Neural progenitor cell (in vitro differentiated cells): ENCODE measurements at regions not wholly inside any gene's neighbourhood (a gene's known extent, or its start where the extent isn't known, plus 50 kb on each side); places are given as distances from the start of the nearest gene placed in this dataset.

ENCODE experiments used
- DNase-seq: peaks from one replicate; pipeline ENCODE4 v3.0.0-alpha.2; 2016; ENCODE audit warnings: low spot score
- H2AFZ ChIP-seq: fragments of 200-600 bp; sonication (generic); replicated peaks from 2 replicates; pipeline ENCODE4 v1.6.1; 2016; ENCODE audit warnings: antibody characterized with exemption
- H3F3A ChIP-seq: fragments of 200-600 bp; sonication (generic); 2 replicates; pipeline ENCODE4 v1.6.1; 2016; ENCODE audit warnings: antibody characterized with exemption, low read depth
- H3K27ac ChIP-seq: fragments of 200-600 bp; sonication (generic); 2 replicates; pipeline ENCODE4 v1.5.1; 2016; ENCODE audit warnings: mild to moderate bottlenecking
- H3K27me3 ChIP-seq: fragments of 200-600 bp; sonication (generic); 2 replicates; pipeline ENCODE4 v1.6.1; 2016; ENCODE audit warnings: mild to moderate bottlenecking, moderate library complexity
- H3K36me3 ChIP-seq: fragments of 200-600 bp; sonication (generic); 2 replicates; pipeline ENCODE4 v1.5.1; 2016
- H3K4me1 ChIP-seq: fragments of 200-600 bp; sonication (generic); 2 replicates; pipeline ENCODE4 v1.6.1; 2016; ENCODE audit warnings: mixed run types
- H3K4me2 ChIP-seq: fragments of 200-600 bp; sonication (generic); 2 replicates; pipeline ENCODE4 v1.6.1; 2016
- H3K4me3 ChIP-seq: fragments of 200-600 bp; sonication (generic); 2 replicates; pipeline ENCODE4 v1.5.1; 2016
- H3K79me2 ChIP-seq: fragments of 200-600 bp; sonication (generic); 2 replicates; pipeline ENCODE4 v1.6.1; 2016; ENCODE audit warnings: low read depth
- H3K9ac ChIP-seq: fragments of 200-600 bp; sonication (generic); 2 replicates; pipeline ENCODE4 v1.6.1; 2016
- H3K9me3 ChIP-seq: fragments of 200-600 bp; sonication (generic); 2 replicates; pipeline ENCODE4 v1.5.1; 2016; ENCODE audit warnings: low read depth
- H4K20me1 ChIP-seq: fragments of 200-600 bp; sonication (generic); 2 replicates; pipeline ENCODE4 v1.6.1; 2016; ENCODE audit warnings: low read depth
- H3K27ac Mint-ChIP-seq: 3 replicates; pipeline ENCODE4 v1.8.0; 2021; ENCODE audit warnings: mixed read lengths
- H3K27me3 Mint-ChIP-seq: 2 replicates; pipeline ENCODE4 v1.8.0; 2022; ENCODE audit warnings: low read depth, mild to moderate bottlenecking, inconsistent platforms, moderate library complexity, mixed read lengths; ENCODE audit not compliant: insufficient read depth
- H3K36me3 Mint-ChIP-seq: 3 replicates; pipeline ENCODE4 v1.8.0; 2021; ENCODE audit warnings: mixed read lengths
- H3K4me1 Mint-ChIP-seq: 3 replicates; pipeline ENCODE4 v1.8.0; 2021; ENCODE audit warnings: mixed read lengths
- H3K4me3 Mint-ChIP-seq: 3 replicates; pipeline ENCODE4 v1.8.0; 2021; ENCODE audit warnings: mild to moderate bottlenecking, moderate library complexity, mixed read lengths
- H3K9me3 Mint-ChIP-seq: 3 replicates; pipeline ENCODE4 v1.8.0; 2020; ENCODE audit warnings: mixed read lengths
- CTCF ChIP-seq: fragments of 200-600 bp; sonication (generic); IDR thresholded peaks from 2 replicates; pipeline ENCODE4 v1.5.1; 2017; ENCODE audit warnings: antibody characterized with exemption, mild to moderate bottlenecking
- EZH2 ChIP-seq: fragments of 200-600 bp; sonication (generic); IDR thresholded peaks from 2 replicates; pipeline ENCODE4 v1.6.1; 2017; ENCODE audit warnings: antibody characterized with exemption, mild to moderate bottlenecking, moderate library complexity
- EZH2phosphoT487 ChIP-seq: fragments of 200-600 bp; sonication (generic); IDR thresholded peaks from 2 replicates; pipeline ENCODE4 v1.6.1; 2017; ENCODE audit warnings: antibody characterized with exemption

GRCh38 chr7:131254211-131254610, 73.5 kb upstream of the MKLN1 start:
- no peak overlapping the region for H3K4me3 ChIP-seq
- no peak for TF ChIP-seq CTCF
- no peak for TF ChIP-seq EZH2phosphoT487
- no peak for TF ChIP-seq EZH2
- no peak overlapping the region for H3K27ac Mint-ChIP-seq
- H3K36me3 ChIP-seq, result no peaks in the 10 kb centered on the region
- H3K79me2 ChIP-seq, result no peaks in the 10 kb centered on the region
- no peaks in the 10 kb centered on the region for H3F3A ChIP-seq
- DNase-seq, result no peak
- H2AFZ ChIP-seq, result no peak overlapping the region
- H3K9me3 ChIP-seq, result peaks cover 15% of the 10 kb centered on the region
- H4K20me1 ChIP-seq, result no peaks in the 10 kb centered on the region
- no peak overlapping the region for H3K4me2 ChIP-seq
- H3K4me3 Mint-ChIP-seq, result no peak overlapping the region
- H3K27ac ChIP-seq, result no peak overlapping the region
- peaks cover 1% of the 10 kb centered on the region for H3K4me1 ChIP-seq
- H3K4me1 Mint-ChIP-seq, result peaks cover 15% of the 10 kb centered on the region
- H3K36me3 Mint-ChIP-seq, result peaks cover 5% of the 10 kb centered on the region
- peaks cover 7% of the 10 kb centered on the region for H3K27me3 Mint-ChIP-seq
- H3K9ac ChIP-seq, result no peak overlapping the region
- H3K27me3 ChIP-seq, result no peaks in the 10 kb centered on the region
- H3K9me3 Mint-ChIP-seq, result peaks cover 28% of the 10 kb centered on the region

- TF ChIP-seq EZH2, result no peak
- TF ChIP-seq CTCF, result no peak
- H3K27me3 Mint-ChIP-seq, result peaks cover 5% of the 10 kb centered on the region
- no peak overlapping the region for H2AFZ ChIP-seq
- H3K36me3 Mint-ChIP-seq, result peaks cover 5% of the 10 kb centered on the region
- no peak overlapping the region for H3K4me2 ChIP-seq
- H4K20me1 ChIP-seq, result no peaks in the 10 kb centered on the region
- H3K9me3 Mint-ChIP-seq, result peaks cover 28% of the 10 kb centered on the region
- H3K4me3 ChIP-seq, result no peak overlapping the region
- no peak for DNase-seq
- H3K27ac Mint-ChIP-seq, result no peak overlapping the region
- peaks cover 5% of the 10 kb centered on the region for H3K4me1 Mint-ChIP-seq
- H3K27me3 ChIP-seq, result no peaks in the 10 kb centered on the region
- H3K4me1 ChIP-seq, result peaks cover 3% of the 10 kb centered on the region
- H3K79me2 ChIP-seq, result no peaks in the 10 kb centered on the region
- H3K9ac ChIP-seq, result no peak overlapping the region
- H3K4me3 Mint-ChIP-seq, result no peak overlapping the region
- no peak overlapping the region for H3K27ac ChIP-seq
- peaks cover 15% of the 10 kb centered on the region for H3K9me3 ChIP-seq
- H3F3A ChIP-seq, result no peaks in the 10 kb centered on the region
- no peaks in the 10 kb centered on the region for H3K36me3 ChIP-seq
These were observed 72.4 kb upstream of the MKLN1 start for GRCh38 chr7:131255242-131255641.

- Histone ChIP-seq H3K9ac (no peak overlapping the region), H4K20me1 (no peaks in the 10 kb centered on the region), H3K9me3 (no peaks in the 10 kb centered on the region), H3K27me3 (no peaks in the 10 kb centered on the region), H3K4me3 (no peak overlapping the region), H2AFZ (no peak overlapping the region), H3K27ac (no peak overlapping the region), H3K36me3 (no peaks in the 10 kb centered on the region), H3F3A (no peaks in the 10 kb centered on the region), H3K4me2 (no peak overlapping the region), H3K4me1 (peaks cover 3% of the 10 kb centered on the region), H3K79me2 (no peaks in the 10 kb centered on the region)
- Mint-ChIP-seq H3K9me3 (peaks cover 7% of the 10 kb centered on the region), H3K4me3 (no peak overlapping the region), H3K27me3 (no peaks in the 10 kb centered on the region), H3K36me3 (no peaks in the 10 kb centered on the region), H3K27ac (no peak overlapping the region), H3K4me1 (no peaks in the 10 kb centered on the region)
- DNase-seq, result no peak
- TF ChIP-seq EZH2 (no peak), EZH2phosphoT487 (no peak), CTCF (no peak)
These were observed 66.1 kb upstream of the MKLN1 start for GRCh38 chr7:131261476-131261994.
